Body of pancreas (tissue), 4 donors: ENCODE measurements at regions not wholly inside any gene's neighbourhood (a gene's known extent, or its start where the extent isn't known, plus 50 kb on each side); places are given as distances from the start of the nearest gene placed in this dataset.

ENCODE experiments used
- CTCF ChIP-seq, 7 experiments: fragments of 450-650 bp in 4 of 7; fragments of 200-600 bp in 3 of 7; sonication (generic) in 3 of 7; IDR thresholded peaks; one replicate each; pipeline ENCODE4 v1.5.1; 2016 to 2019; ENCODE audit warnings: antibody characterized with exemption in 7 of 7
- POLR2A ChIP-seq, 3 donors: fragments of 450-650 bp; IDR thresholded peaks; one replicate each; pipeline ENCODE4 v1.6.1; 2016; ENCODE audit warnings: antibody characterized with exemption in 3 of 3, mild to moderate bottlenecking in 2 of 3

GRCh38 chr9:107214381-107214780 is 68.7 kb upstream of the RAD23B start:
- TF ChIP-seq POLR2A (IDR thresholded peaks at IDR 0.05) = no peak
- TF ChIP-seq CTCF (IDR thresholded peaks at IDR 0.05) = no peak
